ENCODE measurements at regions not wholly inside any gene's neighbourhood (a gene's known extent, or its start where the extent isn't known, plus 50 kb on each side); places are given as distances from the start of the nearest gene placed in this dataset.

DNA sequence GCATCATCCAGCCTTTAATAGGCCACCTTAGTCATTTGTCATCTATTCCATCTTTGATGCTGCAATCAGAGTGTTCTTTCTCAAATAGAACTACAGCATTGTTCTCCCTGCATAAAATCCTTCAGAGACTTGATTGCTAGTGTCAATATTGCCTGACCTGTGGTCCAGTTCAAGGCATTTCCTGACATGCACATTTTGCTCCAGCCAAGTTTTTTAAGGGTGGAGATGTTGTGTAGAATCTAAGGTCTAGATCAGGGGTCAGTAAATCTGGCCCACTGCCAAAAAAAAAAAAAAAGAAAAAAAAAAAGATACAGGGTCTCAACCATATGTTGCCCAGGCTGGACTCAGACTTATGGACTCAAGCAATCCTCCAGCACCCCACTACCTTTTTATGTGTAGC lies 354.4 kb downstream of the FRK start:
- H3K27me3 Mint-ChIP-seq (ENCODE audit: insufficient read depth, low read depth): no peaks in the 10 kb centered on the region
- H3K36me3 Mint-ChIP-seq: no peaks in the 10 kb centered on the region

DNA sequence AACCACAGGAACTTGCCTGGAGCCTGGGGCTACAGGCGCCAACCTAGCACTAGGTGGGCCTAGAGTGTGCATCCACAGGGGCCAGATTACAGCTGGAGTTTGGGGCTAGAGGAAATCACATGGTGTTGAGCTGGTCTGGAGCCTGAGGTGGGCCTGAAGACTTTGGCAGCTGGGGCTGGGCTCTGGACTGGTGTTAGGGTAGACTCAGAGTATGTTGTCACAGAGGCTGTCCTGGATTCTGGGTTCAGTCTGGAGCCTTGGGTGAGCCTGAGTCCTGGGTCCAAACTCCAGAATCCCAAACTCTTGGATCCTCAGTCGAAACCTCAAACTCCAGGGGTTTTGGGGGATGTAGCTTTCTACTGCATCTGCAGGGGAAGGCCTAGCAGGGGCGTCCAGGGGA lies 356.7 kb downstream of the FRK start:
- no peaks in the 10 kb centered on the region for H3K27me3 Mint-ChIP-seq (ENCODE audit: insufficient read depth, low read depth)
- no peaks in the 10 kb centered on the region for H3F3A ChIP-seq (ENCODE audit: low read depth)

More for the DNA sequence above, 354.4 kb downstream of the FRK start:
- no peak for DNase-seq (ENCODE audit: low spot score)
- Histone ChIP-seq H3K9me3 (ENCODE audit: low read depth) (no peaks in the 10 kb centered on the region), H4K20me1 (ENCODE audit: low read depth) (no peaks in the 10 kb centered on the region), H3K4me3 (no peak overlapping the region), H3K79me2 (ENCODE audit: low read depth) (no peaks in the 10 kb centered on the region), H3K36me3 (no peaks in the 10 kb centered on the region), H3F3A (ENCODE audit: low read depth) (no peaks in the 10 kb centered on the region), H3K4me2 (no peak overlapping the region), H2AFZ (replicated peaks) (no peak overlapping the region), H3K27ac (no peak overlapping the region), H3K9ac (no peak overlapping the region), H3K27me3 (no peaks in the 10 kb centered on the region), H3K4me1 (no peaks in the 10 kb centered on the region)
- H3K27ac Mint-ChIP-seq: no peak overlapping the region
- TF ChIP-seq EZH2 (IDR thresholded peaks at IDR 0.05): no peak
- TF ChIP-seq EZH2phosphoT487 (IDR thresholded peaks at IDR 0.05): no peak
- TF ChIP-seq, protein P1, sequence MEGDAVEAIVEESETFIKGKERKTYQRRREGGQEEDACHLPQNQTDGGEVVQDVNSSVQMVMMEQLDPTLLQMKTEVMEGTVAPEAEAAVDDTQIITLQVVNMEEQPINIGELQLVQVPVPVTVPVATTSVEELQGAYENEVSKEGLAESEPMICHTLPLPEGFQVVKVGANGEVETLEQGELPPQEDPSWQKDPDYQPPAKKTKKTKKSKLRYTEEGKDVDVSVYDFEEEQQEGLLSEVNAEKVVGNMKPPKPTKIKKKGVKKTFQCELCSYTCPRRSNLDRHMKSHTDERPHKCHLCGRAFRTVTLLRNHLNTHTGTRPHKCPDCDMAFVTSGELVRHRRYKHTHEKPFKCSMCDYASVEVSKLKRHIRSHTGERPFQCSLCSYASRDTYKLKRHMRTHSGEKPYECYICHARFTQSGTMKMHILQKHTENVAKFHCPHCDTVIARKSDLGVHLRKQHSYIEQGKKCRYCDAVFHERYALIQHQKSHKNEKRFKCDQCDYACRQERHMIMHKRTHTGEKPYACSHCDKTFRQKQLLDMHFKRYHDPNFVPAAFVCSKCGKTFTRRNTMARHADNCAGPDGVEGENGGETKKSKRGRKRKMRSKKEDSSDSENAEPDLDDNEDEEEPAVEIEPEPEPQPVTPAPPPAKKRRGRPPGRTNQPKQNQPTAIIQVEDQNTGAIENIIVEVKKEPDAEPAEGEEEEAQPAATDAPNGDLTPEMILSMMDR (IDR thresholded peaks at IDR 0.05): no peak
- peaks cover 11% of the 10 kb centered on the region for H3K9me3 Mint-ChIP-seq
- H3K4me3 Mint-ChIP-seq: no peak overlapping the region
- H3K4me1 Mint-ChIP-seq: no peaks in the 10 kb centered on the region

DNA sequence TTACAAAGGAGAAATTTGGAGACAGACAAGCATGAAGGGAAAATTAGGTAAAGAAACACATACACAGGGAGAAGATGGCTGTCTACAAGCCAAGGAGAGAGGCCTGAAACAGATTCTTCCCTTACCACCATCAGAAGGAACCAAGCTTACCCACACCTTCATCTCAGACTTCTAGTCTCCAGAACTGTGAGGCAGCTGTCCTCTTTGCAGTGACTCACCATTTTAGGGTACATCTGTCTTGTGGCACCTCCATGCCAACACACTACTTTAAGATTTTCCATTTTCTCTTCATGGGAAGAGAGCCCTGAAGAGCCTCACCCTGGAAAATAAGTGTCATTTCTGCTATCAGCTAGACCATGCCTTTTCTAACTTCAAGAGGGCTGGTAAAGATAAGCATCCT lies 369.3 kb downstream of the FRK start:
- H3K36me3 ChIP-seq: no peaks in the 10 kb centered on the region
- H3K4me1 ChIP-seq: no peaks in the 10 kb centered on the region
- no peaks in the 10 kb centered on the region for H3K27me3 ChIP-seq
- no peak for DNase-seq (ENCODE audit: low spot score)
- Mint-ChIP-seq H3K4me1 (no peaks in the 10 kb centered on the region), H3K27ac (no peak overlapping the region), H3K27me3 (ENCODE audit: insufficient read depth, low read depth) (no peaks in the 10 kb centered on the region), H3K36me3 (no peaks in the 10 kb centered on the region), H3K4me3 (no peak overlapping the region), H3K9me3 (no peaks in the 10 kb centered on the region)
- no peak overlapping the region for H2AFZ ChIP-seq (replicated peaks)
- TF ChIP-seq EZH2 (IDR thresholded peaks at IDR 0.05) (no peak), EZH2phosphoT487 (IDR thresholded peaks at IDR 0.05) (no peak)
- TF ChIP-seq, protein P1 (IDR thresholded peaks at IDR 0.05): no peak
- no peaks in the 10 kb centered on the region for H3K79me2 ChIP-seq (ENCODE audit: low read depth)
- H3K9ac ChIP-seq: no peak overlapping the region
- H4K20me1 ChIP-seq (ENCODE audit: low read depth): no peaks in the 10 kb centered on the region
- H3K4me2 ChIP-seq: no peak overlapping the region
- no peak overlapping the region for H3K27ac ChIP-seq
- no peaks in the 10 kb centered on the region for H3F3A ChIP-seq (ENCODE audit: low read depth)
- H3K9me3 ChIP-seq (ENCODE audit: low read depth): no peaks in the 10 kb centered on the region
- no peak overlapping the region for H3K4me3 ChIP-seq

More for the DNA sequence above, 356.7 kb downstream of the FRK start:
- DNase-seq (ENCODE audit: low spot score): no peak
- H3K4me3 ChIP-seq: no peak overlapping the region
- no peaks in the 10 kb centered on the region for H3K9me3 ChIP-seq (ENCODE audit: low read depth)
- H3K27me3 ChIP-seq: no peaks in the 10 kb centered on the region
- no peaks in the 10 kb centered on the region for H3K79me2 ChIP-seq (ENCODE audit: low read depth)
- Mint-ChIP-seq H3K4me3 (no peak overlapping the region), H3K9me3 (peaks cover 11% of the 10 kb centered on the region), H3K36me3 (no peaks in the 10 kb centered on the region), H3K27ac (no peak overlapping the region), H3K4me1 (no peaks in the 10 kb centered on the region)
- H3K9ac ChIP-seq: no peak overlapping the region
- H3K4me1 ChIP-seq: no peaks in the 10 kb centered on the region
- H2AFZ ChIP-seq (replicated peaks): no peak overlapping the region
- no peak overlapping the region for H3K4me2 ChIP-seq
- no peak for TF ChIP-seq EZH2 (IDR thresholded peaks at IDR 0.05)
- TF ChIP-seq, protein P1 (IDR thresholded peaks at IDR 0.05): no peak
- no peak for TF ChIP-seq EZH2phosphoT487 (IDR thresholded peaks at IDR 0.05)
- no peaks in the 10 kb centered on the region for H4K20me1 ChIP-seq (ENCODE audit: low read depth)
- H3K36me3 ChIP-seq: no peaks in the 10 kb centered on the region
- no peak overlapping the region for H3K27ac ChIP-seq

Measured in neural progenitor cell (in vitro differentiated cells).